Mesodermal cell (in vitro differentiated cells): ENCODE measurements at regions not wholly inside any gene's neighbourhood (a gene's known extent, or its start where the extent isn't known, plus 50 kb on each side); places are given as distances from the start of the nearest gene placed in this dataset.

Experiments
- H3K27ac ChIP-seq: 2 replicates; pipeline ENCODE4 v1.7.0; 2013; ENCODE audit warnings: mild to moderate bottlenecking, low read depth, low read length, moderate library complexity; ENCODE audit not compliant: severe bottlenecking
- H3K36me3 ChIP-seq: 2 replicates; pipeline ENCODE4 v1.7.1; 2013; ENCODE audit warnings: mild to moderate bottlenecking, low read length, moderate library complexity; ENCODE audit not compliant: control insufficient read depth, insufficient read depth
- H3K4me1 ChIP-seq: one replicate; pipeline ENCODE4 v1.7.1; 2013; ENCODE audit warnings: mild to moderate bottlenecking, low read length; ENCODE audit not compliant: insufficient read depth, control insufficient read depth, poor library complexity, severe bottlenecking
- H3K4me3 ChIP-seq: 2 replicates; pipeline ENCODE4 v1.7.0; 2013; ENCODE audit warnings: low read length, control low read depth, mild to moderate bottlenecking; ENCODE audit not compliant: insufficient read depth, poor library complexity, severe bottlenecking; ENCODE audit errors: extremely low read depth
- H3K9me3 ChIP-seq: 2 replicates; pipeline ENCODE4 v1.7.1; 2013; ENCODE audit warnings: mild to moderate bottlenecking, low read length, moderate library complexity; ENCODE audit not compliant: control insufficient read depth
- WGBS, 2 experiments: methylation state at CpG; one replicate each; pipeline ENCODE4 v1.1.5; 2013; ENCODE audit warnings: missing lambda C conversion rate in 2 of 2; ENCODE audit not compliant: insufficient coverage in 2 of 2; 5-methylcytosine and 5-hydroxymethylcytosine counted together

- no peaks in the 10 kb centered on the region for H3K4me1 ChIP-seq
- H3K27ac ChIP-seq: no peak overlapping the region
- no peaks in the 10 kb centered on the region for H3K36me3 ChIP-seq
- WGBS, 2 experiments: 75% methylated on average over 1 of the region's 3 CpGs; no CpG with 5 or more reads in 1 of the 2 experiments
- H3K4me3 ChIP-seq: no peak overlapping the region
- no peaks in the 10 kb centered on the region for H3K9me3 ChIP-seq
Observed at GRCh38 chr12:77494296-77494695, 336.4 kb upstream of the NAV3 start.

GRCh38 chr12:77493302-77494168 is 337.2 kb upstream of the NAV3 start:
- 88 to 90% methylated on average over 4 to 5 of the region's 5 CpGs for WGBS, 2 experiments
- no peaks in the 10 kb centered on the region for H3K36me3 ChIP-seq
- H3K27ac ChIP-seq: no peak overlapping the region
- H3K4me3 ChIP-seq: no peak overlapping the region
- no peaks in the 10 kb centered on the region for H3K9me3 ChIP-seq
- H3K4me1 ChIP-seq: no peaks in the 10 kb centered on the region

GRCh38 chr12:77492536-77492935 is 338.2 kb upstream of the NAV3 start:
- H3K9me3 ChIP-seq: no peaks in the 10 kb centered on the region
- no peak overlapping the region for H3K27ac ChIP-seq
- 91 to 96% methylated on average over 3 to 4 of the region's 4 CpGs for whole genome bisulfite sequencing, 2 experiments

GRCh38 chr12:77489331-77489970 is 341.2 kb upstream of the NAV3 start:
- Histone ChIP-seq H3K4me1 (no peaks in the 10 kb centered on the region), H3K36me3 (no peaks in the 10 kb centered on the region), H3K9me3 (no peaks in the 10 kb centered on the region), H3K4me3 (no peak overlapping the region), H3K27ac (no peak overlapping the region)
- 60 to 100% methylated on average over 1 to 2 of the region's 4 CpGs for WGBS, 2 experiments

More at GRCh38 chr12:77492536-77492935, 338.2 kb upstream of the NAV3 start:
- Histone ChIP-seq H3K36me3 (no peaks in the 10 kb centered on the region), H3K4me1 (no peaks in the 10 kb centered on the region), H3K4me3 (no peak overlapping the region)

GRCh38 chr12:77488041-77488620 is 342.6 kb upstream of the NAV3 start:
- Histone ChIP-seq H3K4me1 (no peaks in the 10 kb centered on the region), H3K27ac (no peak overlapping the region), H3K9me3 (no peaks in the 10 kb centered on the region), H3K36me3 (no peaks in the 10 kb centered on the region), H3K4me3 (no peak overlapping the region)
- 60 to 100% methylated on average over 1 of the region's 2 CpGs for WGBS, 2 experiments

- H3K4me3 ChIP-seq: no peak overlapping the region
- no peaks in the 10 kb centered on the region for H3K36me3 ChIP-seq
- no peak overlapping the region for H3K27ac ChIP-seq
- H3K9me3 ChIP-seq: no peaks in the 10 kb centered on the region
- WGBS, 2 experiments: no CpG with 5 or more reads among the region's 1 CpG
- no peaks in the 10 kb centered on the region for H3K4me1 ChIP-seq
Observed at GRCh38 chr12:77486872-77487271, 343.8 kb upstream of the NAV3 start.

GRCh38 chr12:77485961-77486854 is 344.5 kb upstream of the NAV3 start:
- no peaks in the 10 kb centered on the region for H3K9me3 ChIP-seq
- 73 to 82% methylated on average over 1 to 3 of the region's 3 CpGs for WGBS, 2 experiments
- H3K4me3 ChIP-seq: no peak overlapping the region
- no peaks in the 10 kb centered on the region for H3K4me1 ChIP-seq
- no peak overlapping the region for H3K27ac ChIP-seq
- H3K36me3 ChIP-seq: no peaks in the 10 kb centered on the region

GRCh38 chr12:77481687-77482086 is 349.0 kb upstream of the NAV3 start:
- no peak overlapping the region for H3K27ac ChIP-seq
- WGBS, 2 experiments: no CpG with 5 or more reads among the region's 1 CpG
- H3K36me3 ChIP-seq: no peaks in the 10 kb centered on the region
- no peaks in the 10 kb centered on the region for H3K4me1 ChIP-seq
- H3K4me3 ChIP-seq: no peak overlapping the region
- H3K9me3 ChIP-seq: no peaks in the 10 kb centered on the region

GRCh38 chr12:77477907-77478533 is 352.7 kb upstream of the NAV3 start:
- WGBS, 2 experiments: no CpG with 5 or more reads among the region's 1 CpG

GRCh38 chr12:77471801-77472200 is 358.9 kb upstream of the NAV3 start:
- Histone ChIP-seq H3K9me3 (no peaks in the 10 kb centered on the region), H3K27ac (no peak overlapping the region), H3K4me1 (no peaks in the 10 kb centered on the region), H3K36me3 (no peaks in the 10 kb centered on the region), H3K4me3 (no peak overlapping the region)
- 60% methylated on average over 1 of the region's 1 CpG; no CpG with 5 or more reads in 1 of the 2 experiments for WGBS, 2 experiments

More at GRCh38 chr12:77477907-77478533, 352.7 kb upstream of the NAV3 start:
- Histone ChIP-seq H3K4me3 (no peak overlapping the region), H3K9me3 (no peaks in the 10 kb centered on the region), H3K27ac (no peak overlapping the region), H3K4me1 (no peaks in the 10 kb centered on the region), H3K36me3 (no peaks in the 10 kb centered on the region)
